ENCODE measurements at regions not wholly inside any gene's neighbourhood (a gene's known extent, or its start where the extent isn't known, plus 50 kb on each side); places are given as distances from the start of the nearest gene placed in this dataset.
"Not testable (repeated sequence)": the region's sequence is repeated elsewhere in the genome, so short reads cannot be mapped to it uniquely, and the experiment has no call there.

DNA sequence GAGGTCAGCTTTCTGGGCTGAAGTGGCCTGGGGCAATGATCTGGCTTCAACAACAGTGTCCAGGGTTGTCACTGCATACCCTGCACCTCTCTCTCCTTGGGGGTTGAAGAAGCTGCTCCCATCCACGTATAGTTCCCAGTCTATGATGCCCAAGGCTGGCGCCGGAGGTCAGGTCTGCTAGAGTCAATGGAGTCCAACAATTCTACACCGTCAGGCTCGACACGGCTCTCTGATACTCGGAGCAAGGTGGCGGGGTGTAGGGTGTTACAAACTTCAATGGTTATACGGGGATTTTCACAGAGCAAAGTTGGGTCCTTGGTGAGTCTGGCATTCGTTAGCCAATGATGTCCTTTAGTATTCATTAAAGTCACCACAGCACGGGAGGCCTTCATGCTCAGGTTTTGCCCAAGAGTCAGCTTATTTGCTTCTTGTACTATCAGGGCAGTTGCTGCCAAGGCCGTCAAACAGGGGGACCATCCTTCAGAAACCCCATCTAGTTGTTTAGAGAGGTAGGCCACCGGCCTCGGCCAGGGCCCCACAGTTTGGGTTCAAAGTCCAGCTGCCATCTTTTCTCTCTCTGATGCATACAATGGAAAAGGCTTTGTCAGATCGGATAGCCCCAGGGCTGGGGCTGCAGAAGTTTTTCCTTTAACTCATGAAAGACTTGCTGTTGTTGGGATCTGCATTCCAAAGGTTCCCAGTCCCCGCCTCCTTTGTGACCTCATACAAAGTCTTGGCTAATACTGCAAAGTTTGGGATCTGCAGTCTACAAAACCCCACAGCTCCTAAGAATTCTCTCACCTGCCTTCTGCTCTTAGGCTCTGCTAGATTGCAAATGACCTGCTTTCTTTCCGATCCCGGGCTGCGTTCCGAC is 128.1 kb downstream of the ADRA2C start:
- POLR2A ChIA-PET, result interaction anchor here (0.6 to 0.9 kb wide), 2 partner anchors 14 to 376 kb away, joined by 3 read pairs; no protein-coding TSS in a partner anchor
- intact Hi-C loops (cut with micrococcal nuclease); BruUV-seq (replicated peaks); ATAC-seq; H3K4me1 ChIP-seq (replicated peaks in 1 of 2; ENCODE audit: control insufficient read depth in 2 of 2, insufficient read depth in 2 of 2, low read length in 2 of 2); H3K4me3 ChIP-seq; DNase-seq (ENCODE audit: extremely low read depth in 1 of 4, low spot score in 3 of 4); H3K9me1 ChIP-seq (ENCODE audit: control insufficient read depth, insufficient read depth, low read length); H2AFZ ChIP-seq (ENCODE audit: low read depth, low read length); H3K9ac ChIP-seq (ENCODE audit: insufficient read depth in 1 of 2, low read depth in 2 of 2, low read length in 2 of 2); H3K4me2 ChIP-seq (ENCODE audit: insufficient read depth, low read length); FAIRE-seq; CTCF ChIA-PET (ENCODE audit: low intra/inter-chr PET ratio); H3K27ac ChIP-seq (ENCODE audit: extremely low read depth, low read depth, low read length); H3K36me3 ChIP-seq (ENCODE audit: control insufficient read depth, insufficient read depth, low read length); H4K20me1 ChIP-seq (replicated peaks; ENCODE audit: control insufficient read depth, insufficient read depth, low read length); H3K9me3 ChIP-seq (replicated peaks; ENCODE audit: control insufficient read depth, insufficient read depth, low read depth, low read length); H3K79me2 ChIP-seq (ENCODE audit: control insufficient read depth, insufficient read depth, low read length): not testable (repeated sequence)
- in situ Hi-C loops (cut with MboI), result loop anchor here (5.0 kb wide), 1 partner anchor 33 kb away; no protein-coding TSS in a partner anchor
- 1% methylated on average over 19 of the region's 20 CpGs for WGBS (ENCODE audit: insufficient coverage, low coverage, missing lambda C conversion rate)
- peaks cover 9 to 35% of the 10 kb centered on the region in 2 experiments; a peak in 3 of 5 replicates for H3K27me3 ChIP-seq (ENCODE audit: control insufficient read depth in 2 of 2, insufficient read depth in 2 of 2, low read length in 2 of 2)

DNA sequence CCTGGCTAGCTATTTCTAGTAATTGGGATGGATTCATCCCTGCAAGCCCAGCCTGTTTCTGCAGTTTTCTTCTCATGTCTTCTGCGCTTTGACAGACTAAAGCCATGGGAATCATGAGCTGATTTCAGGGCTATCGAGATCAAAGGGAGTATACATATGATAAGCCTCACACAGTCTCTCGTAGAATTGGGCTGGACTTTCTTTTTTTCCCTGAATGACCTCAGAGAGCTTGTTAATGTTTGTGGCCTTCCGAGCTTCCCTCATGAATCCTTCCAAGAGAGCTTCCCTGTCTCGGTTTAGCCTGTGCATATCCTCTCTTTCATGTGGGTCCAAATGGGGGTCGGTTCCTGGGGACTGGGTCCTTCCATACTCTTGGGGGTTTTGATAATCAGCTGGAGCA is 130.3 kb downstream of the ADRA2C start:
- no peaks in the 10 kb centered on the region for H4K20me1 ChIP-seq (replicated peaks; ENCODE audit: control insufficient read depth, insufficient read depth, low read length)
- no peak overlapping the region for H3K4me3 ChIP-seq
- in situ Hi-C loops (cut with MboI) (no loop called here), intact Hi-C loops (cut with micrococcal nuclease) (no loop called here)
- H3K9me3 ChIP-seq (replicated peaks; ENCODE audit: control insufficient read depth, insufficient read depth, low read depth, low read length), result no peaks in the 10 kb centered on the region
- CTCF ChIA-PET (ENCODE audit: low intra/inter-chr PET ratio), result no interaction called here
- no peaks in the 10 kb centered on the region for H3K79me2 ChIP-seq (ENCODE audit: control insufficient read depth, insufficient read depth, low read length)
- POLR2A ChIA-PET, result no interaction called here
- ATAC-seq (no peak), DNase-seq (ENCODE audit: extremely low read depth in 1 of 4, low spot score in 3 of 4) (no peak), FAIRE-seq (no peak)
- no TSS peak for BruUV-seq (replicated peaks)
- no peaks in the 10 kb centered on the region for H3K4me1 ChIP-seq (replicated peaks in 1 of 2; ENCODE audit: control insufficient read depth in 2 of 2, insufficient read depth in 2 of 2, low read length in 2 of 2)
- no peak overlapping the region for H3K4me2 ChIP-seq (ENCODE audit: insufficient read depth, low read length)
- no peaks in the 10 kb centered on the region for H3K9me1 ChIP-seq (ENCODE audit: control insufficient read depth, insufficient read depth, low read length)
- H2AFZ ChIP-seq (ENCODE audit: low read depth, low read length), result no peak overlapping the region
- no peak for TF ChIP-seq ZBTB8A (IDR thresholded peaks at IDR 0.05; ENCODE audit: partially characterized antibody)
- TF ChIP-seq, protein P1, sequence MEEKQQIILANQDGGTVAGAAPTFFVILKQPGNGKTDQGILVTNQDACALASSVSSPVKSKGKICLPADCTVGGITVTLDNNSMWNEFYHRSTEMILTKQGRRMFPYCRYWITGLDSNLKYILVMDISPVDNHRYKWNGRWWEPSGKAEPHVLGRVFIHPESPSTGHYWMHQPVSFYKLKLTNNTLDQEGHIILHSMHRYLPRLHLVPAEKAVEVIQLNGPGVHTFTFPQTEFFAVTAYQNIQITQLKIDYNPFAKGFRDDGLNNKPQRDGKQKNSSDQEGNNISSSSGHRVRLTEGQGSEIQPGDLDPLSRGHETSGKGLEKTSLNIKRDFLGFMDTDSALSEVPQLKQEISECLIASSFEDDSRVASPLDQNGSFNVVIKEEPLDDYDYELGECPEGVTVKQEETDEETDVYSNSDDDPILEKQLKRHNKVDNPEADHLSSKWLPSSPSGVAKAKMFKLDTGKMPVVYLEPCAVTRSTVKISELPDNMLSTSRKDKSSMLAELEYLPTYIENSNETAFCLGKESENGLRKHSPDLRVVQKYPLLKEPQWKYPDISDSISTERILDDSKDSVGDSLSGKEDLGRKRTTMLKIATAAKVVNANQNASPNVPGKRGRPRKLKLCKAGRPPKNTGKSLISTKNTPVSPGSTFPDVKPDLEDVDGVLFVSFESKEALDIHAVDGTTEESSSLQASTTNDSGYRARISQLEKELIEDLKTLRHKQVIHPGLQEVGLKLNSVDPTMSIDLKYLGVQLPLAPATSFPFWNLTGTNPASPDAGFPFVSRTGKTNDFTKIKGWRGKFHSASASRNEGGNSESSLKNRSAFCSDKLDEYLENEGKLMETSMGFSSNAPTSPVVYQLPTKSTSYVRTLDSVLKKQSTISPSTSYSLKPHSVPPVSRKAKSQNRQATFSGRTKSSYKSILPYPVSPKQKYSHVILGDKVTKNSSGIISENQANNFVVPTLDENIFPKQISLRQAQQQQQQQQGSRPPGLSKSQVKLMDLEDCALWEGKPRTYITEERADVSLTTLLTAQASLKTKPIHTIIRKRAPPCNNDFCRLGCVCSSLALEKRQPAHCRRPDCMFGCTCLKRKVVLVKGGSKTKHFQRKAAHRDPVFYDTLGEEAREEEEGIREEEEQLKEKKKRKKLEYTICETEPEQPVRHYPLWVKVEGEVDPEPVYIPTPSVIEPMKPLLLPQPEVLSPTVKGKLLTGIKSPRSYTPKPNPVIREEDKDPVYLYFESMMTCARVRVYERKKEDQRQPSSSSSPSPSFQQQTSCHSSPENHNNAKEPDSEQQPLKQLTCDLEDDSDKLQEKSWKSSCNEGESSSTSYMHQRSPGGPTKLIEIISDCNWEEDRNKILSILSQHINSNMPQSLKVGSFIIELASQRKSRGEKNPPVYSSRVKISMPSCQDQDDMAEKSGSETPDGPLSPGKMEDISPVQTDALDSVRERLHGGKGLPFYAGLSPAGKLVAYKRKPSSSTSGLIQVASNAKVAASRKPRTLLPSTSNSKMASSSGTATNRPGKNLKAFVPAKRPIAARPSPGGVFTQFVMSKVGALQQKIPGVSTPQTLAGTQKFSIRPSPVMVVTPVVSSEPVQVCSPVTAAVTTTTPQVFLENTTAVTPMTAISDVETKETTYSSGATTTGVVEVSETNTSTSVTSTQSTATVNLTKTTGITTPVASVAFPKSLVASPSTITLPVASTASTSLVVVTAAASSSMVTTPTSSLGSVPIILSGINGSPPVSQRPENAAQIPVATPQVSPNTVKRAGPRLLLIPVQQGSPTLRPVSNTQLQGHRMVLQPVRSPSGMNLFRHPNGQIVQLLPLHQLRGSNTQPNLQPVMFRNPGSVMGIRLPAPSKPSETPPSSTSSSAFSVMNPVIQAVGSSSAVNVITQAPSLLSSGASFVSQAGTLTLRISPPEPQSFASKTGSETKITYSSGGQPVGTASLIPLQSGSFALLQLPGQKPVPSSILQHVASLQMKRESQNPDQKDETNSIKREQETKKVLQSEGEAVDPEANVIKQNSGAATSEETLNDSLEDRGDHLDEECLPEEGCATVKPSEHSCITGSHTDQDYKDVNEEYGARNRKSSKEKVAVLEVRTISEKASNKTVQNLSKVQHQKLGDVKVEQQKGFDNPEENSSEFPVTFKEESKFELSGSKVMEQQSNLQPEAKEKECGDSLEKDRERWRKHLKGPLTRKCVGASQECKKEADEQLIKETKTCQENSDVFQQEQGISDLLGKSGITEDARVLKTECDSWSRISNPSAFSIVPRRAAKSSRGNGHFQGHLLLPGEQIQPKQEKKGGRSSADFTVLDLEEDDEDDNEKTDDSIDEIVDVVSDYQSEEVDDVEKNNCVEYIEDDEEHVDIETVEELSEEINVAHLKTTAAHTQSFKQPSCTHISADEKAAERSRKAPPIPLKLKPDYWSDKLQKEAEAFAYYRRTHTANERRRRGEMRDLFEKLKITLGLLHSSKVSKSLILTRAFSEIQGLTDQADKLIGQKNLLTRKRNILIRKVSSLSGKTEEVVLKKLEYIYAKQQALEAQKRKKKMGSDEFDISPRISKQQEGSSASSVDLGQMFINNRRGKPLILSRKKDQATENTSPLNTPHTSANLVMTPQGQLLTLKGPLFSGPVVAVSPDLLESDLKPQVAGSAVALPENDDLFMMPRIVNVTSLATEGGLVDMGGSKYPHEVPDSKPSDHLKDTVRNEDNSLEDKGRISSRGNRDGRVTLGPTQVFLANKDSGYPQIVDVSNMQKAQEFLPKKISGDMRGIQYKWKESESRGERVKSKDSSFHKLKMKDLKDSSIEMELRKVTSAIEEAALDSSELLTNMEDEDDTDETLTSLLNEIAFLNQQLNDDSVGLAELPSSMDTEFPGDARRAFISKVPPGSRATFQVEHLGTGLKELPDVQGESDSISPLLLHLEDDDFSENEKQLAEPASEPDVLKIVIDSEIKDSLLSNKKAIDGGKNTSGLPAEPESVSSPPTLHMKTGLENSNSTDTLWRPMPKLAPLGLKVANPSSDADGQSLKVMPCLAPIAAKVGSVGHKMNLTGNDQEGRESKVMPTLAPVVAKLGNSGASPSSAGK (IDR thresholded peaks at IDR 0.05), result no peak
- 3% methylated on average over 6 of the region's 6 CpGs for WGBS (ENCODE audit: insufficient coverage, low coverage, missing lambda C conversion rate)
- no peaks in the 10 kb centered on the region for H3K36me3 ChIP-seq (ENCODE audit: control insufficient read depth, insufficient read depth, low read length)
- peaks cover 9 to 35% of the 10 kb centered on the region in 2 experiments; a peak in 3 of 5 replicates for H3K27me3 ChIP-seq (ENCODE audit: control insufficient read depth in 2 of 2, insufficient read depth in 2 of 2, low read length in 2 of 2)
- H3K9ac ChIP-seq (ENCODE audit: insufficient read depth in 1 of 2, low read depth in 2 of 2, low read length in 2 of 2), result no peak overlapping the region
- no peak overlapping the region for H3K27ac ChIP-seq (ENCODE audit: extremely low read depth, low read depth, low read length)

Data from K562 (cell line).